Lung (tissue), 11 donors: ENCODE measurements at regions not wholly inside any gene's neighbourhood (a gene's known extent, or its start where the extent isn't known, plus 50 kb on each side); places are given as distances from the start of the nearest gene placed in this dataset.

Experiments
- ATAC-seq: fragments of 200-7000 bp; cut with Tn5 transposase; one replicate; pipeline ENCODE4 v1.9.1; 2020; ENCODE audit warnings: moderate number of reproducible peaks; ENCODE audit not compliant: insufficient read depth, low FRiP score
- DNase-seq, 3 donors: peaks; one replicate each; pipeline ENCODE4 v3.0.0-alpha.2; 2013 to 2017
- H3K27ac ChIP-seq, 2 donors: one replicate each; pipeline ENCODE4 v1.5.1; 2013; ENCODE audit warnings: mild to moderate bottlenecking in 2 of 2, moderate library complexity in 2 of 2, control low read depth in 1 of 2, inconsistent platforms in 1 of 2, low read depth in 1 of 2, low read length in 1 of 2
- H3K27me3 ChIP-seq, 3 donors: one replicate each; pipeline ENCODE4 v1.5.1; 2013; ENCODE audit warnings: low read length in 2 of 3; ENCODE audit not compliant: control insufficient read depth in 3 of 3, insufficient read depth in 3 of 3
- H3K36me3 ChIP-seq, 4 donors: one replicate each; pipeline ENCODE4 v1.5.1; 2013; ENCODE audit warnings: low read length in 4 of 4, mild to moderate bottlenecking in 1 of 4, moderate library complexity in 1 of 4; ENCODE audit not compliant: control insufficient read depth in 4 of 4, insufficient read depth in 4 of 4
- H3K4me1 ChIP-seq, 5 donors: one replicate each; pipeline ENCODE4 v1.5.1; 2013; ENCODE audit warnings: low read length in 5 of 5, mild to moderate bottlenecking in 2 of 5, moderate library complexity in 1 of 5; ENCODE audit not compliant: control insufficient read depth in 5 of 5, insufficient read depth in 5 of 5
- H3K4me3 ChIP-seq: one replicate; pipeline ENCODE4 v1.5.1; 2013; ENCODE audit warnings: mild to moderate bottlenecking, control low read depth, moderate library complexity
- H3K9ac ChIP-seq, 2 donors: one replicate each; pipeline ENCODE4 v1.5.1; 2013; ENCODE audit warnings: low read length in 2 of 2, control low read depth in 1 of 2; ENCODE audit not compliant: insufficient read depth in 1 of 2
- H3K9me3 ChIP-seq, 4 donors: one replicate each; pipeline ENCODE4 v1.5.1; 2013; ENCODE audit warnings: low read length in 3 of 4, mild to moderate bottlenecking in 1 of 4, moderate library complexity in 1 of 4; ENCODE audit not compliant: control insufficient read depth in 4 of 4, insufficient read depth in 3 of 4
- CTCF ChIP-seq: IDR thresholded peaks from 2 replicates; pipeline ENCODE4 v1.5.1; 2012; ENCODE audit warnings: mild to moderate bottlenecking; ENCODE audit errors: control extremely low read depth, extremely low read depth
- WGBS, 2 donors: extraction: QIAGEN DNeasy Blood & Tissue Kit; methylation state at CpG; one replicate each; pipeline ENCODE4 v1.1.7; 2013; 5-methylcytosine and 5-hydroxymethylcytosine counted together
- donor health status: control.
- donor health status: control.
- donor health status: Bipolar disorder and iron deficiency.
- donor health status: healthy.
- donor health status: DM: yes; HTN: yes; CAD: no.

GRCh38 chr13:99777873-99778272 lies 193.7 kb downstream of the ZIC5 start:
- Histone ChIP-seq H3K27me3 (no peaks in the 10 kb centered on the region), H3K4me3 (no peak overlapping the region), H3K4me1 (no peaks in the 10 kb centered on the region), H3K27ac (no peak overlapping the region), H3K9me3 (no peaks in the 10 kb centered on the region), H3K36me3 (no peaks in the 10 kb centered on the region), H3K9ac (no peak overlapping the region)
- no peak for TF ChIP-seq CTCF
- DNase-seq (no peak), ATAC-seq (no peak)
- 75 to 84% methylated on average over 3 of the region's 3 CpGs for WGBS, 2 donors

GRCh38 chr13:99774644-99775043 lies 196.9 kb downstream of the ZIC5 start:
- Histone ChIP-seq H3K4me1 (peaks cover 0 to 5% (median 0%) of the 10 kb centered on the region in 5 donors), H3K4me3 (no peak overlapping the region), H3K9ac (no peak overlapping the region), H3K27me3 (no peaks in the 10 kb centered on the region), H3K9me3 (no peaks in the 10 kb centered on the region), H3K27ac (no peak overlapping the region), H3K36me3 (no peaks in the 10 kb centered on the region)
- no peak for TF ChIP-seq CTCF
- WGBS, 2 donors: 63 to 89% methylated on average over 1 of the region's 1 CpG
- ATAC-seq: no peak
- peak in 2 of 3 donors; percentile 11 to 53 for DNase-seq

GRCh38 chr13:99768986-99769385 lies 202.6 kb downstream of the ZIC5 start:
- Histone ChIP-seq H3K4me3 (no peak overlapping the region), H3K36me3 (no peaks in the 10 kb centered on the region), H3K9me3 (peaks cover 3 to 10% (median 6%) of the 10 kb centered on the region in 4 donors), H3K27me3 (no peaks in the 10 kb centered on the region), H3K27ac (no peak overlapping the region), H3K4me1 (peaks cover 0 to 5% (median 0%) of the 10 kb centered on the region in 5 donors), H3K9ac (no peak overlapping the region)
- TF ChIP-seq CTCF: no peak
- 79 to 85% methylated on average over 1 of the region's 1 CpG for WGBS, 2 donors
- ATAC-seq (no peak), DNase-seq (no peak)

GRCh38 chr13:99766641-99767045 lies 204.9 kb downstream of the ZIC5 start:
- no peak for TF ChIP-seq CTCF
- H3K27me3 ChIP-seq: no peaks in the 10 kb centered on the region
- H3K9ac ChIP-seq: no peak overlapping the region
- no peak for ATAC-seq
- no peak overlapping the region for H3K4me3 ChIP-seq
- peaks cover 0 to 5% (median 0%) of the 10 kb centered on the region in 5 donors for H3K4me1 ChIP-seq
- H3K9me3 ChIP-seq: peaks cover 3 to 11% (median 6%) of the 10 kb centered on the region in 4 donors
- no peak for DNase-seq
- WGBS, 2 donors: 60 to 77% methylated on average over 2 of the region's 2 CpGs
- no peak overlapping the region for H3K27ac ChIP-seq
- no peaks in the 10 kb centered on the region for H3K36me3 ChIP-seq
